HPDE6-E6E7 (cell line): ENCODE measurements at regions not wholly inside any gene's neighbourhood (a gene's known extent, or its start where the extent isn't known, plus 50 kb on each side); places are given as distances from the start of the nearest gene placed in this dataset.

Experiments
- DNase-seq: peaks from one replicate; pipeline ENCODE4 v3.0.0; 2011; ENCODE audit warnings: missing footprints; ENCODE audit errors: extremely low spot score

- no peak for DNase-seq
Measured at GRCh38 chr1:194544012-194544411, 1357.6 kb upstream of the B3GALT2 start.

GRCh38 chr1:194538453-194538852, 1352.0 kb upstream of the B3GALT2 start:
- no peak for DNase-seq

DNA sequence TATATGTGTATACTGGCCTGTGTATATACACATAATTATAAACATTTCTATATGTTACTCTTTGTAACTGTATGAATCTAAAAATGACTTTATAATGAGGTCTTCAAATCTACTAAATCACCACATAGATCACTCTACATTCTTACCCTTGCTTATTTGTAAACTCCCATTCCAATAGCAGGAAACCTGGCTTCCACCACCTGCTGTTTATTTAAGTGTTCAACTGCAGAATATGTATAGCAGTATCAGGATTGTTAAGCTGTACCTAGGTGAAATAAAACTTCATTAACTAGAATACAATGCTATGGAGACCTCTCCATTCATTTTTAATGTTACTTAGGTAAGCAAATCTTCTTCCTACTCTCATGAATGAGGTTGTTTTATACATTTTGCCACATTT, 1351.1 kb upstream of the B3GALT2 start:
- no peak for DNase-seq

GRCh38 chr1:194535369-194535768, 1349.0 kb upstream of the B3GALT2 start:
- no peak for DNase-seq

DNA sequence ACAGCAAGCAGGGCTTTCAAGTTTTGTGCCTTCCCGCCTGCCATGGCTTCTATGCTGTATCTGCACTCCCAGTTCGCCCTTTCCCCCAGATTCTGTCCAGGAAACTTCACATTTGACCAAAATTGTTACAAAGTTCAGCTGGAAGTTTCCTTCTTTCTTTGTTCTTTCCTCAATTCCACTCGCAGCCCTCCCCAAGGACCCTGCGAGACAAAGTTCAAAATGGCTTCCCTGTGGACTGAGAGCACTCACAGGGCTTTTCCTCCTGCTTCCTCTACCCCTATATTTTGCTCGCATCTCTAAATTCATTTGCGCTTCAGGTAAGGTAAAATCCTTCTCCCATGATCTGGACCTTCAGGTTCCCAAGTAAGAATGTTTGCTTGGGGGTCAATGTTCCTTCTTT, 1348.4 kb upstream of the B3GALT2 start:
- no peak for DNase-seq

DNA sequence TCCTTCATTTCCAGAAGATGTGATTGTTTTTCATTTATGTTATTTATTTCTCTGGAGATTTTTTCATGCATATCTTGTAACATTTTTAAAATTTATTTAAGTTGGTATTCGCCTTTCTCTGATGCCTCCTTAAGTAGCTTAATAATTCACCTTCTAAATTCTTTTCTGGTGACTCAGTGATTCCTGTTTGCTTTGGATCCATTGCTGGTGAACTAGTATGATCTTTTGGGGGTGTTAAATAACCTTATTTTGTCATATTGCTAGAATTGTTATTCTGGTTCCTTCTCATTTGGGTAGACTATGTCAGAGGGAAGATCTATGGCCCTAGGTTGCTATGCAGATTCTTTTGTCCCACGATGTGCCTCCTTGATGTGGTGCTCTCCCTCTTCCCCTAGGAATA, 1347.2 kb upstream of the B3GALT2 start:
- DNase-seq: no peak

DNA sequence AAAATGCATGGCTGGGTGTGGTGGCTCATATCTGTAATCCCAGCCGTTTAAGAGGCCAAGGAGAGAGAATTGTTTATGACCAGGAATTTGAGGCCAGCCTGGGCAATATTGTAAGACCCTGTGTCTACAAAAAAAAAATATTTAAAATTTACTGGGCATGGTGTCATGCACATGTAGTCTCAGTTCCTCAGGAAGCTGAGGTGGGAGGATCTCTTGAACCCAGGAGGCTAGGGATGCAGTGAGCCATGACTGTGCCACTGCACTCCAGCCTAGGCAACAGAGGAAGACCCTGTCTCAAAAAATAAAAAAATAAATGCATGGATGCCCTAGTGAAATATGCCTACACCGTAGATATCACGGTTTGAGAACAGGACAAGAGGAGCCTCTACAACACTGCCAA, 1331.2 kb upstream of the B3GALT2 start:
- DNase-seq: no peak

GRCh38 chr1:194515916-194516315, 1329.5 kb upstream of the B3GALT2 start:
- DNase-seq: no peak

DNA sequence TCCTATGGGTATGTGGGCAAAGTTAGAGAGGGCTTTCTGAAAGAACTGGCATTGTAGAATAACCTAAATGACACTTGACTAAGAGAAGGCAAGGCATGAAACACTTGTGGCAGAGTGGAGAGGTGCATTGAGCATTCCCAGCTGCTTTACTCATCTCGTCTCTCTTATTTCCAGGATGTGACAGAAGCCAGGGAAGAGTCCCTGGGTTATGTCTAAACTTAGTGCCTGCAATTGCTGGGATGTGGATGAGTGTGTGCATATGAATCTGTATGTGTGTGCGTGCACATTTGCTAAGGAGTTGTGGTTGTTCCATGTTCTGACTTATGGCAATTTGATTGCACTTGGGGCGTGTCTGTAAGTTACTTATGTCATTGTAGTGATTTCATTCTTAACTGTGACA, 1326.5 kb upstream of the B3GALT2 start:
- DNase-seq: no peak

DNA sequence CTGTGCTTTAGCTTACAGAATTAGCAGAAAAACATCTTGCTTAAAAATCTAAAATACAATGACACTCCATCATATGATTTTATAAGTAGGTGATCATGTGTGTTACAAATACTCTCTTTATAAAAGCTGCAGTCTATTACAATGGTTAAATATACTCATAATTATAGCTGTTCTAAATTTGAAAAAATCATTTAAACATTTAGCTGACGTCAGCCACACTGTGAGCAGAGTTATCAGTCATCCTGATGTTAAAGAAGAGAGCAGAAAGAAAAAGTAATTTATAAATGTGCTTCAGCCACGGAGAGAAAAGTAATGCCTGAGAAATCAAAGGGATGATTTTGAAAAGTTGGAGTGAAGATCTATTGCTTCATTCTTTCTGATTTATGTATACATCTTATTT, 1325.9 kb upstream of the B3GALT2 start:
- no peak for DNase-seq

GRCh38 chr1:194503209-194503608, 1316.8 kb upstream of the B3GALT2 start:
- no peak for DNase-seq

DNA sequence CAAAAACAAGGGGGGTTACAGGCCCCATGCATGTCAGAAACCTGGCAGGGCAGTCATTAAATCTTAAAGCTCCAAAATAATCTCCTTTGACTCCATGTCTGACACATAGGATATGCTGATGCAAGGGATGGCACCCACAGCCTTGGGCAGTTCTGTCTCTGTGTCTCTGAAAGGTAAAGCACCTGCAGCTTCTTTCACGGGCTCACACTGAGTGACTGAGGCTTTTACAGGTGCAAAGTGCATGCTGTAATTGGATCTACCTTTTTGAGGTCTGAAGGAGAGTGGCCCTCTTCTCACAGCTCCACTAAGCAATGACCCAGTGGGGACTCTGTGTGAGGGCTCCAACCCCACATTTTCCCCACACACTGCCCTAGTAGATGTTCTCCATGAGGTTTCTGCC, 1309.0 kb upstream of the B3GALT2 start:
- no peak for DNase-seq

DNA sequence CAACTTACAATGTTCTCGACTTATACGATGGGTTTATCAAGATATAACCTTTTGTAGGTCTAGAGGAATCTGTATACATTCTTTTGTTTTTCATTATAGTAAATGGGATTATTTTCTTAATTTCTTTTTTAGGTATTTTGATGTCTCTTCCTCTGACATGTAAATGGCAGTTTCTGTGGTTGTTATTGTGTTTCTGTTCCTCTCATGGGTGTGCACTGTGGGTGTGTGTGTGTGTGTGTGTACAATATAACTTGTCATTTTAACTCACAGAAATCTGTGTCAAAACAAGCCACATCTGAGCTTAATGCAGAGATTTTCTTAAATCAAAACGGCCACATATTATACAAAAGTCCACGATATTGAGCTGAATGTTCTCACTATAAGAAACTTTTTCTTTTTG, 1300.8 kb upstream of the B3GALT2 start:
- DNase-seq: no peak

GRCh38 chr1:194485432-194485831, 1299.0 kb upstream of the B3GALT2 start:
- DNase-seq: no peak

- DNase-seq: no peak
Measured at GRCh38 chr1:194478731-194479130, 1292.3 kb upstream of the B3GALT2 start.

DNA sequence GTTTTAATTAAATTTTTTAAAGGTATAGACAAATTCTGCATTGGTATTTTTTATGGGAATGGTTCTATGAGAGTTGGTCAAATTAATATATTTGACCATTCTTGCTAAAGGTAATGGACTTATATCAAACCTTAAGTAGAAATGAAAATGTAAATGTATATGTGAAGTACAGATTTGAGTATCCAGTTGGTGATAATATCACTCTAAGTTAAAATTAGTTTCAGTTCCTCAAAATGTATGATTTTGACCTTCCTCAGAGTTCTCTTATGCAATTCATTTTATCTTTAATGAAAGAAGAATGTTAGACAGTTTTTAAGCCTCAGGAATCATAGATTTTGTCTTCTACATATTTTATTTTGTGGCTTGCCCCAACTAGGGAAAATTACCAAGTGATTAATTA, 1291.5 kb upstream of the B3GALT2 start:
- no peak for DNase-seq

DNA sequence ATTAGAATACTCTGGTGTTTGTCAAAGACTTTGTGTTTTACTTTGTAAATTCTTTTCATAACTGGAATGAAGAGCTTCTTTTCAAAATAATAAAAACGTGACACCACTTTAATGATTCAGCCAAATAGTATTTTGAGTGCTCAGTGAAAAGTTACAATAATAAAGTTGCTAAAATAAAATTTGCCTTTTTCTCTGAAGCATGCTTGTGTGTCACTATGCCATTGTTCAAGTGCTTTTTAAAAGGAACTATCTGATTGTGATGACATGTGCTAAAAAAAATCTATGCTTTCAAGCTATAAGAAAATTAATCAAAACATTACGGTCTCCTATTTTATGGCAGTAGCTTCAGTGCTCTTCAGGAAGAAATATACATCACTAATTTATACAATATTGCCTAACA, 1290.5 kb upstream of the B3GALT2 start:
- no peak for DNase-seq

DNA sequence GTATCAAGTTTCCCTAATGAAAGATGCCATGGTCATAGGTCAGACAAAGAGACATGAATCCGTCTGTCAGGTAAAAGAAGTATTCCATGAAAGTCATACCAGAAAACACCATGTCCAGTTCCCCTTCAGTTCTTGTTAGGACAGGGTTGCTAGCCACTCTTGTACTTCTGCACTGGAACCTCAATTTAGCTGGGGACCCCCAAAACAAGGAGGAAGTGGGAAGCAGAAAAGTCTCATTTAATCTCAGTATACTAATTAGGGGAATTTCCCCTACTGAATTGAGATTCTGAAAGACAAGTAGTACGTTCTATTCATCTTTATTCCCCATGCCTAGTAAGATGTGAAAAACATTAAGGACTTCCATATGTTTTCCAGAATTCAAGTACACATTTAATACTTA, 1289.9 kb upstream of the B3GALT2 start:
- DNase-seq: no peak

GRCh38 chr1:194474701-194475100, 1288.3 kb upstream of the B3GALT2 start:
- no peak for DNase-seq

DNA sequence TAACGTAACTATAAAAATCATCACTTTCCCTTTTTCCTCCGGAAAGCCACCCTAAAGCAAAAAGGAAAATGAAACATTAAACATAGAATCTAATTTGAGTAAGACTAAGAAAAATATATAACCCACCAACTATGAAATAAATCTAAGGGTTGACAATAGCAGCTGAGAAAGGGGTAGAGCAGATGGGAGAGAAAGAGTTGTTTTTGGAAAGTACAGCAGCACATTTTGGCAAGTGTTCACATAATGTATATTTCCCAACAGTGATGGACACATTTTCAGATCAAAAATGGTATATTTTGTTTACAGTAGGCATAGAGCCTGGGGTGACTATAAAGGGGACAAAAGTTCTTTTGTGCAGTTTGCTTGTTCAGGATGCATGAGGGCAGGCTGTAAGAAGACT, 1287.4 kb upstream of the B3GALT2 start:
- no peak for DNase-seq

GRCh38 chr1:194469282-194469681, 1282.9 kb upstream of the B3GALT2 start:
- DNase-seq: no peak

- DNase-seq: peak; percentile 2
Measured at GRCh38 chr1:194466706-194467105, 1280.3 kb upstream of the B3GALT2 start.

GRCh38 chr1:194447636-194448035, 1261.2 kb upstream of the B3GALT2 start:
- no peak for DNase-seq

DNA sequence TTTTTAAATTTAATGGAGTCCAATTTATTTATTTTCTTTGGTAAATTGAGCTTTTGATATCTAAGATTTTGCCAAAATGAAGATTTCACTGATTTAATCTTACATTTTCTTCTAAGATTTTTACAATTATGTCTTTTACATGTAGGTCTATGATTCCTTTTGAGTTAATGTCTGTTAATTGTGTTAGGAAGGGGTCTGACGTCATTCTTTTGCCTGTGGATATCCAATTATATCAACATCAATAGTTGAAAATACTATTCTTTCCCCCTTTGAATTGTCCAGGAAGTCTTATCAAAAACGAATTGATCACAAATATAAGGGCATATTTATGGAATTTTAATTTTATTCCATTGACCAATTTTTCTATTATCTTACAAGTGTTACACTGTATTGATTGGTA, 1258.8 kb upstream of the B3GALT2 start:
- no peak for DNase-seq
